ACC112 (cell line): ENCODE measurements at regions not wholly inside any gene's neighbourhood (a gene's known extent, or its start where the extent isn't known, plus 50 kb on each side); places are given as distances from the start of the nearest gene placed in this dataset.
"Not testable (repeated sequence)": the region's sequence is repeated elsewhere in the genome, so short reads cannot be mapped to it uniquely, and the experiment has no call there.

ENCODE experiments used
- H2AFZ ChIP-seq: fragments of 200-600 bp; sonication (generic); one replicate; pipeline ENCODE4 v1.6.0; 2017; ENCODE audit warnings: antibody characterized with exemption, low read length; ENCODE audit not compliant: unreplicated experiment
- H3K27ac ChIP-seq: fragments of 200-600 bp; sonication (generic); 2 replicates; pipeline ENCODE4 v1.5.1; 2014; ENCODE audit warnings: low read depth, mild to moderate bottlenecking, antibody characterized with exemption, low read length, moderate library complexity
- H3K27me3 ChIP-seq: fragments of 200-600 bp; sonication (generic); 2 replicates; pipeline ENCODE4 v1.6.1; 2014; ENCODE audit warnings: mild to moderate bottlenecking, antibody characterized with exemption, low read length, moderate library complexity, mixed read lengths; ENCODE audit not compliant: insufficient read depth
- H3K36me3 ChIP-seq: fragments of 200-600 bp; sonication (generic); 2 replicates; pipeline ENCODE4 v1.6.1; 2016; ENCODE audit warnings: mild to moderate bottlenecking, antibody characterized with exemption, low read length, moderate library complexity, mixed read lengths; ENCODE audit not compliant: insufficient read depth
- H3K4me1 ChIP-seq: fragments of 200-600 bp; sonication (generic); one replicate; pipeline ENCODE4 v1.6.1; 2016; ENCODE audit warnings: low read length, mixed read lengths; ENCODE audit not compliant: insufficient read depth, unreplicated experiment, control insufficient read depth
- H3K4me3 ChIP-seq: fragments of 200-600 bp; sonication (generic); 2 replicates; pipeline ENCODE4 v1.5.1; 2014; ENCODE audit warnings: mild to moderate bottlenecking, low read depth, low read length
- H3K79me2 ChIP-seq: fragments of 200-600 bp; sonication (generic); one replicate; pipeline ENCODE4 v1.6.0; 2016; ENCODE audit warnings: low read length; ENCODE audit not compliant: control insufficient read depth, unreplicated experiment, insufficient read depth

GRCh38 chr6:26811486-26812116 is 152.1 kb upstream of the ZNF322 start:
- not testable (repeated sequence) for H3K4me3 ChIP-seq, H3K27ac ChIP-seq, H2AFZ ChIP-seq, H3K36me3 ChIP-seq, H3K79me2 ChIP-seq, H3K4me1 ChIP-seq, H3K27me3 ChIP-seq

- H3K27me3 ChIP-seq, H3K79me2 ChIP-seq, H2AFZ ChIP-seq, H3K27ac ChIP-seq, H3K36me3 ChIP-seq, H3K4me1 ChIP-seq, H3K4me3 ChIP-seq: not testable (repeated sequence)
Measured at GRCh38 chr6:26818640-26819225, 159.2 kb upstream of the ZNF322 start.

GRCh38 chr6:26827965-26828364 is 168.4 kb upstream of the ZNF322 start:
- H3K4me1 ChIP-seq, H3K79me2 ChIP-seq, H3K4me3 ChIP-seq, H3K27ac ChIP-seq, H3K36me3 ChIP-seq, H2AFZ ChIP-seq, H3K27me3 ChIP-seq: not testable (repeated sequence)

- not testable (repeated sequence) for H3K4me1 ChIP-seq, H3K4me3 ChIP-seq, H3K27ac ChIP-seq, H3K79me2 ChIP-seq, H2AFZ ChIP-seq, H3K27me3 ChIP-seq, H3K36me3 ChIP-seq
Measured at GRCh38 chr6:26829480-26829879, 169.9 kb upstream of the ZNF322 start.

GRCh38 chr6:26830992-26831391 is 171.4 kb upstream of the ZNF322 start:
- H3K4me1 ChIP-seq, H3K27me3 ChIP-seq, H3K4me3 ChIP-seq, H3K27ac ChIP-seq, H3K36me3 ChIP-seq, H3K79me2 ChIP-seq, H2AFZ ChIP-seq: not testable (repeated sequence)

GRCh38 chr6:26835707-26836106 is 176.2 kb upstream of the ZNF322 start:
- not testable (repeated sequence) for H3K27me3 ChIP-seq, H3K36me3 ChIP-seq, H3K27ac ChIP-seq, H3K79me2 ChIP-seq, H2AFZ ChIP-seq, H3K4me3 ChIP-seq, H3K4me1 ChIP-seq

- not testable (repeated sequence) for H3K4me1 ChIP-seq, H3K4me3 ChIP-seq, H3K79me2 ChIP-seq, H3K27ac ChIP-seq, H3K27me3 ChIP-seq, H3K36me3 ChIP-seq, H2AFZ ChIP-seq
Measured at GRCh38 chr6:26836657-26837056, 177.1 kb upstream of the ZNF322 start.

- not testable (repeated sequence) for H3K4me1 ChIP-seq, H3K4me3 ChIP-seq, H3K79me2 ChIP-seq
Measured at GRCh38 chr6:26844823-26845222, 185.3 kb upstream of the ZNF322 start.

GRCh38 chr6:26857289-26857688 is 197.7 kb upstream of the ZNF322 start:
- H3K27ac ChIP-seq, H3K27me3 ChIP-seq, H2AFZ ChIP-seq, H3K4me1 ChIP-seq, H3K4me3 ChIP-seq, H3K79me2 ChIP-seq, H3K36me3 ChIP-seq: not testable (repeated sequence)

More at GRCh38 chr6:26844823-26845222, 185.3 kb upstream of the ZNF322 start:
- H2AFZ ChIP-seq, H3K36me3 ChIP-seq, H3K27me3 ChIP-seq, H3K27ac ChIP-seq: not testable (repeated sequence)

GRCh38 chr6:26859067-26859770 is 199.7 kb upstream of the ZNF322 start:
- not testable (repeated sequence) for H3K4me1 ChIP-seq, H3K27me3 ChIP-seq, H2AFZ ChIP-seq, H3K36me3 ChIP-seq, H3K79me2 ChIP-seq, H3K27ac ChIP-seq, H3K4me3 ChIP-seq

- H3K27ac ChIP-seq, H3K4me3 ChIP-seq, H3K79me2 ChIP-seq, H3K27me3 ChIP-seq, H2AFZ ChIP-seq, H3K36me3 ChIP-seq, H3K4me1 ChIP-seq: not testable (repeated sequence)
Measured at GRCh38 chr6:26859771-26860163, 200.2 kb upstream of the ZNF322 start.
